ENCODE measurements at regions not wholly inside any gene's neighbourhood (a gene's known extent, or its start where the extent isn't known, plus 50 kb on each side); places are given as distances from the start of the nearest gene placed in this dataset.

DNA sequence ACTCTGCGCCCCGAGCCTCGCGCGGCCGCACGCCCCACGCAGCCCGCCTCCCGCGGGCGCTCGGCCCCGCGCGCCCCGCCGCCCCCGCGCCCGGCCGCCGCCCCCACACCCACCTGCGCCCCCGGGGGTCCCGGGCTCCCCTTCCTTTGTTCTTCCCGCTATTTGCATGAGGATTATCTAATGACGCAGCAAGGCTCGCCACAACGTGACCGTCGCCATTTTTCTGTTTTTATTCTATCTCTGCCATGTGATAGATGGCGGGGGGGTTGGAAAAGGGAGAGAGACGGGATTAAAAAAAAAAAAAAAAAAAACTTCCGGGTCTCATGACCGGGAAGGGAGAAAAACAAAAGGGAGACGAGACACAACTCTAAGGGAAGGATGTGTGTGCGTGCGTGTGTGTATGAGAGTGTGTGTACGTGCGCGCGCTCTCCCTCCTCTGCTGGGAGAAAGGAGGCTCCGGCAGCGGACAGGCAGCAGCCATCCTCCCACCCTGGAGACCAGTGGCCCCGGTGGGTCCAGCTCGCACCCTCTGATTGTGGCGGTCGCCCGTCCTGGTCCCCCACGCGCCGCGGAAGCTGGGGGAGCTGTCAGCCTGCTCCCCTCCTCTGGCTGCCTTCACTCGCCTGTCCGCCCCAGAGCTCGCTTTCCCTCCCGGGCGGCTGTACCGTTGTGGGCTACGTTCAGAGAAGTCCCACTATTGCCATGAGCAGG is 80.4 kb upstream of the AK4 start:
- TF ChIP-seq, protein P1, sequence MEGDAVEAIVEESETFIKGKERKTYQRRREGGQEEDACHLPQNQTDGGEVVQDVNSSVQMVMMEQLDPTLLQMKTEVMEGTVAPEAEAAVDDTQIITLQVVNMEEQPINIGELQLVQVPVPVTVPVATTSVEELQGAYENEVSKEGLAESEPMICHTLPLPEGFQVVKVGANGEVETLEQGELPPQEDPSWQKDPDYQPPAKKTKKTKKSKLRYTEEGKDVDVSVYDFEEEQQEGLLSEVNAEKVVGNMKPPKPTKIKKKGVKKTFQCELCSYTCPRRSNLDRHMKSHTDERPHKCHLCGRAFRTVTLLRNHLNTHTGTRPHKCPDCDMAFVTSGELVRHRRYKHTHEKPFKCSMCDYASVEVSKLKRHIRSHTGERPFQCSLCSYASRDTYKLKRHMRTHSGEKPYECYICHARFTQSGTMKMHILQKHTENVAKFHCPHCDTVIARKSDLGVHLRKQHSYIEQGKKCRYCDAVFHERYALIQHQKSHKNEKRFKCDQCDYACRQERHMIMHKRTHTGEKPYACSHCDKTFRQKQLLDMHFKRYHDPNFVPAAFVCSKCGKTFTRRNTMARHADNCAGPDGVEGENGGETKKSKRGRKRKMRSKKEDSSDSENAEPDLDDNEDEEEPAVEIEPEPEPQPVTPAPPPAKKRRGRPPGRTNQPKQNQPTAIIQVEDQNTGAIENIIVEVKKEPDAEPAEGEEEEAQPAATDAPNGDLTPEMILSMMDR (IDR thresholded peaks at IDR 0.05) = no peak
- peak; percentile 48 to 79 for TF ChIP-seq POLR2A (IDR thresholded peaks at IDR 0.05)
